IPS-NIHi7 (cell line): ENCODE measurements at regions not wholly inside any gene's neighbourhood (a gene's known extent, or its start where the extent isn't known, plus 50 kb on each side); places are given as distances from the start of the nearest gene placed in this dataset.
A peak's percentile ranks its signal among the peaks of the same experiment; 100 is the strongest.
"Not testable (repeated sequence)": the region's sequence is repeated elsewhere in the genome, so short reads cannot be mapped to it uniquely, and the experiment has no call there.

Source experiments
- DNase-seq: peaks from one replicate; pipeline ENCODE4 v3.0.0; 2012; ENCODE audit warnings: mixed read lengths; ENCODE audit errors: extremely low spot score

DNA sequence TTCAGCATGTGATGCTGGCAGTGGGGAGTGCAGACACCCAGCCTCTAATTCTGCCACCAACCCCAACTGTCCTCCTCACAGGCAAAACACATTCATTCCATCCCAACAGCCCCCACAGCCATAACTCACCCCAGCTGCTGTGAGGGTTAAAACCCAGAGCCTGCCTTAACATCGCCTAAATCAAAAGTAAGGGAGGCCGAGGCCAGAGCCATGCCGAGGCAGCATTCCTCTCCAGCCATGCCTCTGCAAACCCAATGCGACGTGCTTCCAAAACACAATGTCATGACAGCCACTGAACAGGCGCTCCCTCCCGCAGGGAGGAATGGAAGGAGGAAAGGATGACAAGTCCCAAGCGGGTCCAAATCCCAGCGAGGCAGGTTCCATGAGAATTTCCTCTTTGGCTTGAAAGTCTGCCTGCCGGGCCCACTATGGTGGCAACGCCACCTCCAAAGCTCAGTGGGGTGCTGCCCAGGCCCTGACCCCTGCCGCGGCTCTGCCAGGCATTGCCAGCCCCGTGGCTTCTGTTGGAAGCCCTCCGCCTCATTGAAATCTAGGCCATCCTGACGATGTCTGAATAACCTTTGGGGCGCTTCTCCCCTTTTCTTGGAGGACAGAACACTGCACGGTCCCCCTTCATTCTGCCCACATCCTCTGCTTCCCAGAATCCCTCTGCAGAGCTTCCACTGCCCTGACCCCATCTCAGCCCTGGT lies 472.3 kb downstream of the BRD1 start:
- no peak for DNase-seq

DNA sequence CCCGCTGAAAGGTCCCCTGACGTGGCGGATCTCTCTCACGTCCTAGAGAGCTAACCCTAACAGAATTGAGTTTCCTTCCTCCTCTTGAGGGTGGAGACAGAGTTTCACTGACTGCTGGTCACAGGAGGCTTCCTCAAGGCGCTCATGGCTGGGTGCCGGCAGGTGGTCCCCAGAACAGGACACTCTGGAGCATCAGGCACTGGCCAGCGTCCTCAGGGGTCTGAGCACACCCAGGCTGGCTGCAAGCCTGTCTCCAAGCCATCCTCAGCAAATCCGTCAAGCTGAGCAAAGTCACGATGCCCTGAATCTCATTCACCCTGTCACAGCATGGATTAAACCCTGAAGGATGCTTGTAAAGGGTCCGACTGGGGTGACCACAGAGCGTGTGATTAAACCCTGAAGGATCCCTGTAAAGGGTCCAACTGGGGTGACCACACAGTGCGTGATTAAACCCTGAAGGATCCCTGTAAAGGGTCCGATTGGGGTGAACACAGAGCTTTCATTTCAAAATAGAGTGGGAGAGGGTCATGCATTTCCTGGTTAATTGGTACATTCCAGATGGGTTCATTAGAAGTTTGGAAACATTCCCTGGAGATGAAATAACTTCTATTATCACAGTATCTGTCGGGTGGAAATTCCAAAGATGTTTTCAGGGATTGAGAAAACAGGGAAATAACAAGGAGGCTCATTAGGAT lies 473.0 kb downstream of the BRD1 start:
- DNase-seq, result no peak

DNA sequence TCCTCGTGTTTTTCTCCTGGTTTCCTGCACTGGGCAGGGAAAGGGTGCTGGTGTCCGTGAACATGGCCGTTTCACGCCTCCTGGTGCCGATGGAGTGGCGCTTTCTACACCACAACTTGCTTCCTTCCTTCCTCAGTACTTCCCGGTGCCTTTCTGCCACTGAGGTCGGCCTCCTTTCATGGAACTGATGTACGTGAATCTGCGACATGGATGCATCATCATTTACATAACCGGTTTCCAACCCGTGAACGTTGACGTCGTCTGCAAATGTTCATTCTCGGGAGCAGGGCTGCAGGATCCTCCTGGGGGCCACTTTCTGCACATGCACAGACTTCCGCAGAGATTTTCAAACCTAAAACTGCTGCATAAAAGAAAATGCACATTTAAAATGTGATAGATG lies 474.4 kb downstream of the BRD1 start:
- DNase-seq, result no peak

DNA sequence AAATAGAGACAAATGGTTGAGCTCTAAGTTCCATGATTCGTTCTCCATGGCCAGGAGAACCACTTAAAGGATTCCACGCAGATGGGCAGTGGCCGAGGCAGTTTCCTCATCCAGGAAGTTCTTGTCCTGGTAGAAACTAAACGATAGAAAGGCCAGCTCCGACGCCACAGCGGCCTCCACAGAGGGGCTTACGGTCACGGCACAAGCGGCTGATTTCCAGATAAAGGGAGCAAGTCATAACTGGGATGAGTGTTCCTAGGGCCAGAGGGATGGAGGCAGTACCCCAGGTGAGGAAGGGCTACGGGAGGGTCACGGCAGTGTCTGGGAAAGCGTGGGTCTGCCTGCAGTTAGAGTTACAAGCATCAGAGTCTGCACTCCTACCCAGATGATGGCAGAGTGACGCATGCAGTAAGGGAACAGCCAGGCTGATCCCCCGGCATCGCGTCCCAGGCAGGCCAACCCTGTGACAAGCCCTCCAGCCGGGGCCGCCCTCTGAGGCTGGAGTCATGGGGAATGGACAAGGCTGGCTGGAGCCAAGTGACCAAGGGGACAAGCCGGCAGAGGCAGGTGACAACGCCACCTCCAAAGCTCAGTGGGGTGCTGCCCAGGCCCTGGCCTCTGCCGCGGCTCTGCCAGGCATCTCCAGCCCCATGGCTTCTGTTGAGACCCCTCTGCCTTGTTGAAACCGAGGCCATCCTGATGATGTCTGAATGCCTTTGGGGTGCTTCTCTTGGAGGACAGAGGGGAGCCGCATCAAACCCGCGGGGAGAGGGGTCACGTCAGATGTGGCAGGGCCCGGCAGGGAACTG lies 475.1 kb downstream of the BRD1 start:
- no peak for DNase-seq

DNA sequence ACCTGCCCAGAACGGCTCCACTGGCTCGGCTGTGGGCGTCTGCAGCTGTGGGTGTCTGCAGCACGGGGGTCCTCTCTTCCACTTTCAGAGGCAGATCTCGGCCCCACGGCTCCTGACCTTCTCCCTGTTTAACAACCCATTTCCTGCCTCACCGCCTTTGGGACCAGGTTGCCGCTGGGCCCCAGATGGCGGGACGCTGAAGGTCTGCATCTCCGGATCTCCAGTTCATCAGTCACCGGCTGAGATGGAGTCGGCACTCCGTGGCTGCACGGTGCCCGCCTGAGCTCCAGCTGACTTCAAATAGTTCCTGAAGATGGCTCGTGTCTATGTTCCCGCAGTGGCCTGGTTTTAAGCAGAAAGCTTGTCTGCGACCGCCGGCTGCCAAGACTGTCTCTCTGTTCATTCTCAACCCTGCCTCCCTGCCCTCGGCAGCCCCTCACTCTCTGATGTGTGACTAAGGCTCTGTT lies 475.9 kb downstream of the BRD1 start:
- no peak for DNase-seq

DNA sequence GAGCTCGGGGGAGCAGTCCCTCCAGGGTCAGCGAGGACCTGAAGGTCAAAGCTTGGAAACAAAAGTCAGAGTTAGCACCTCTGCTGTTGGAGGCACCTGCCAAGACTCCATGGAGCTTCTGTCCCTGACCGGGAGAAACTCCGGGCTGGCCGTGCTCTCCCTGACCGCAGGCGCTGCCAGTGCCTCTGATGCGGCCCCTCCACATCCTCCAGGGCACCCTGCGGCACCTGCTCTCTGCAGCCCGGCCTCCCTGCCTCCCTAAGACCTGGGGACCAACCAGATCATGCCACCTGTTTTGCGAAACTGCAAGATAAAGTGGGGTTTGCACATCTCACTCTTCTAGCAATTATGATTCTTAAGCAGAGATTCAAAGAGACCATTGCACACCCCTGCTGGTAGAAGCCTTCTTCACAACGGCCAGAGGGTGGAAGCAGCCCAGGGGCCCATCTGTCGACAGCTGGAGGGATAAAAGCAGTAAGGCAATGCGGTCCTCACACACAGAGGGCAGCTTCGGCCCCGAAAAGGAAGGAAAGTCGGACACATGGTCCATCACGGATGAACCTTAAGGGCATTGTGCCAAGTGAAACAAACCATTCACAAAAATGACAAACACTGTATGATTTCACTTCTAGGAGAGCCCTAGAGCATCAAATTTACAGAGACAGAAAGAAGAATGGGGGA lies 477.1 kb downstream of the BRD1 start:
- no peak for DNase-seq

DNA sequence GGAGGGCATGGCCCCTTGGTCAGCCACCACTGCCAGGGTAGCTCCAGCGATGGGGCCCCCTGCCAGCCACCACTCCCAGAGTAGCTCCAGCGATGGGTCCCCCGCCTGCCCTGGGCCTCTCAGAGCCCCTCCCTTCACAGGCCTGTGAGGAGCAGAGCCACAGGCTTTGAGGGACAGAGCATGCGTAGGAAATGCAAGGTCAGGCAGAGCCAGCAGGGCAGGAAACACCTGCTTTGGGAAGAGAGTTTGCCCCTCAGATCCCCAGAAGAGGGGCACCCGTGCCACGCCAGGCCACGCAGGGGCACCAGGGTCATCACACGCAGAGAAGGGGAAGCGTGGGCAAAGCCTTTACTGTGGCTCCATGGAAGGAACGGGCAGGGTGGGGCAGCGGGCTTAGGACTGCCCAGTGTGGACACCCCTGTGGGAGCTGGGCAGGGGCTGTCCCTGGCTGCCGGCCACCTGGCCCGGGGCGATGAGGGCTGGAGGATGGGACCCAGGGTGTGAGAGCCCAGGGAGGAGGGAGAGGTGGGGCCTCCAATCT lies 477.8 kb downstream of the BRD1 start:
- no peak for DNase-seq

DNA sequence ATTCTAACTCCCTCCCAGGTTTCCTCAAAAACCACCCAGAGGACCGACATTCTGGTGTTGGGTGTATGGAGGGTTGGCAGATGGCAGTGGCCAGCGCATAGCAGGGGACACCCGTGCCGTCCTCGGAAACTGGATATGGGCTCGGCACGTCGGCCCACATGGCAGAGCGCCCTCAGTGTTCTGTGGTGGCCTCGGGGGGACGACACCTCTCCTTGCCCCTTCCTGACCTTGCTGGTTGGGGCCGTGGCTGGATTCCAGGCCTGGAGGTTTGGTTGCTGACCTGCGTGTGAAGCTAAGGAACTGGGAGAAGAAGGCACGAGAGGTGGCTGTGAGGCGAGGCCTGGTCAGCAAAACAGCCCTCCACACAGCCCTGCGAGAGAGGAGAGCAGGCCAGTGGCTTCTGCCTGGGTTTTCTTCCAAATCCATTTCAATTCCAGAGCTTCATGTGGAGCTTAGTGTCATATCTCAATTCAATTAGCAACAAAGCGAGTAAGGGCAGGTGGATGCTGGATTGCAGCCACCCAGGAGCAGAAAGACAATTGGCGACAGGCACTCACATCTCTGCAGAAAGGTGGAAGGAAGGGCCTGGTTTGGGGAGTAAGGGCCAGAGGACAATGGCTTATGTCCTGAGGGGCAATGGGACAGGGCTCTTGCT lies 478.4 kb downstream of the BRD1 start:
- DNase-seq, result no peak

DNA sequence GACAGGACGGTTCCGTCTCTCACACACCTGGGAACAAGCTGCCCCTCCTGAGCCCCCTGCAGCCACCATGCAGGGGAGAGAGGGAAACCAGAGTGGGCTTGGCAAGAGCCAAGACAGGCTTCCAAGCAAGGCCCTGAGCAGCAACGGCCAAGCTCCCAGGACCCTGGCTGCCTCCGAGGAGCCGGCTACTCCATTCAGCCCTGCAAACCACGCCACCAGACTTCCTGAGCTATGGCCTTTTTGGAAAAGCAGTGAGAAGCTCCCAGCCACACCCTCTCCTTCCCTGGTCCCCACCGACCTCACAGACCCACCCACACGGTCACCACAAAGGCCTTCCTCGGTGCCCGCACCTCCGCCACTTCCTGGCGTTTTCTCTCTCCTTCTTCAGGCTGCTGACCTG lies 479.0 kb downstream of the BRD1 start:
- no peak for DNase-seq

DNA sequence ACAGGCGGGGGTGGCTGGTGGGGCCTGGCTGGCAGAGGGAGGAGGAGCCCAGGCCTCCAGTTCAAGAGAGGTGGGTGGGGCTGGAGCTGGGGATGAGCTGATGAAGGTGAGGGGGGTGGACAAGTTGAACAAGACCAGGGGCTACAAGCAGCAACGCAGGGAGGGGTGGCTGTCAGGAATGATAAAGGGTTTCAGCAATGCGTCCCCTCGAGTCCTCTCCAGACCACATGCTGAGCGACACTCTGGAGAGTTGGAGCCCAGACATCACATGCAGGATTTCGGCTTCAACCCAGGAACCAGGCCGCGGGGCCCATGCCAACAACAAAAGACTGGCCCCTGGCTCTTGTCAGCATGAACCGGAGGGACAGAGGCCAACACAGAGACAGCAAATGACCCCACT lies 480.3 kb downstream of the BRD1 start:
- DNase-seq, result no peak

DNA sequence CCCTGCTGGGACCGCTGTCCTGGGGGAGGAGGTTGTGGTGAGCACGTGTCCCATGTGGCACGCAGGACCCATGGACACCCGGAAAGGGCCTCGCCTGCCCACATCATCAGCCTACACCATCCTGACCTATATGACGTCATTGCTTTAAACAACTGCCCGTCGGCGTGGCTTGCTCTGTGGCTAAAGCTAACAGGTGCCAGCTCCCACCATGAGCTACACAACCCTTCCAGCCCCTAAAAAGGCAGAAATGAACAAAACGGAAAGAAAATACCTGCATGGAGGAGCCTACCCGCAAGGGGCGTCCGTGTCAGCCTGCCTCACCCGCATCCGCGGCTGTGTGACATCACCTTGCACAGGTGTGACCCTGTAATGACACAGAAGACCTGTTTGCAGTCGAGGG lies 481.8 kb downstream of the BRD1 start:
- DNase-seq, result no peak

DNA sequence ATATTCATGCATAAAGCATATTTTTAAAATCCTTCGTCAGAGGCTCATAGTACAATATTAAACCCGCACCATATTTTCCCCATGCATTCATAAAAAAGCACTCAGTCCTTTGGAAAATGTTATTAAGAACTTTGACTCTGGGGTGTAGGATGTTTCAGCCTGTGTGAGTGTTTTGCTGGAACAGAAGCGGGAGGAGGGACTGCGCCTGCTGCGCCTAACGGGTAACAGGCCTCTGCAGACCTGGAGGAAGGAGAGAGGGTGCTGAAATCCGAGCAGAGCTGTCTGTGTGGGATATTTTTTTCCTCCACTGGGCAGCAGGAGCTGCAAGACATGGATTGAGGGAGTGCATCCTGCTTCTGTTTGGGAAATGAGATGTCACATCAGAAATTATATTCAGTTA lies 483.0 kb downstream of the BRD1 start:
- no peak for DNase-seq

DNA sequence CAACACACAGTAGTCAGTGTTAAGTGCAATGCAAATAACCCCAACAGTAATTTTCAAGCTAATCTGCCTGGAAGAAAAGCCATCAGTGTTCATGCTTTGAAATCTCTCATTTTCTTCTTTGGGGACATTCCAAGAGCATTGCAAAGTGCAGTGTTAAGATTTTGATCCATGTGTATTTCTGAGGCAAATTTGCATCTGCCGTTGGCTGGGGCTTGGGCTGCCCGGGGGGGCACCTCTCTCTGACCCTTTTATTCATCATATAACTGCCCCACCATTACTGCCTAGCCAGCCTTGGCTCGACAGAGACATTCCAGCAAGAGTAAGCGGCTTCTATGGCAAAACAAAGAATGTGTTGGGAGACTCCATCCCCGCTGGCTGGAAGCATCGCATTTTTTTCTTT lies 483.5 kb downstream of the BRD1 start:
- DNase-seq, result no peak

DNA sequence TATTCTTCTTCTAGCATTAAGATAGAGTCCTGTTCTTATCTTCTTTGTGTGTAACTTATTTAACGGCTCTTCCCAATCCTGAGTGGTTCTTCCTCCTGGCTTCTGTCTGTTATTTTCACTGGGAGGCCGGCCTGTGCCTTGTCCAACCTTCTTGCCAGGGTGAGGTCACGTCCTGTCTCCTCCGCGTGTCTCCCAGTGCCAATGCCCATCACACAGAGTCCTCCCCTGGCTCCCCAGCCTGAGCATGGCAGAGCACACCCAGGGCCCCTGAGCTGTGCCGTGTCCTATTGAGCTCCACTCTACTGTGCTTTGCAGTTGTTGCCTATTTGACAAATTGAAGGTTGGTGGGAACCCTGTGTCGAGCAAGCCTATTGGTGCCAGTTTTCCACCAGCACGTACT lies 487.3 kb downstream of the BRD1 start:
- DNase-seq, result peak; percentile 1

DNA sequence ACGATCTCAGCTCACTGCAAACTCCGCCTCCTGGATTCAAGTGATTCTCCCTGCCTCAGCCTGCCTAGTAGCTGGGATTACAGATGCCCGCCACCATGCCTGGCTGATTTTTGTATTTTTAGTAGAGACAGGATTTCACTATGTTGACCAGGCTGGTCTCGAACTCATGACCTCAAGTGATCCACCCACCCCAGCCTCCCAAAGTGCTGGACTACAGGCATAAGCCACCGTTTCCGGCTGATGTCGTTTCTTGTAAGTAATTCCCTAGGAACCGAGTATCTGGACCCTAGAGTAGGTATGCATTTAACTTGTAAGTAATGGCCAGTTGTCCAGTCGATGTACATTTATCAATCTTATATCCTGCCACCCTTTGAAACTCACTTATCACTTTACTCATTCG lies 491.2 kb downstream of the BRD1 start:
- DNase-seq, result not testable (repeated sequence)

DNA sequence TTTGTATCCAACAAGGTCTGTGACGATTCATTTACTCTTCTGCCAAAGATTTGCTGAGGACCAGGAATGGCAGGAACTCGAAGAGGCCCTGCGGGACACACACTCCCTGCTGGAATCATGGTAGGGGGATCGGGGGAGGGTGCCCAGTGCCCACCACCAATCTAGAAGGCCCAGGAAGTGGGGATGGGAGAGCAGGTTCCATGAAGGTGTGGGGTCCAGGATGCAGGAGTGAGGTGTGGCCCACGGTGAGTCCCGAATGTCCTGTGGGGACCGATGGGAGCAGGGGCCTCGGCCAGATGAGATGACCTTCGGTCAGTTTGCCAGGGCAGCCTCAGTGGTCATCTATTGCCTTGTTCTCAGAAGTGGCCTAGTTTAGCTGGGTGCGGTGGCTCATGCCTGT lies 492.7 kb downstream of the BRD1 start:
- DNase-seq, result peak; percentile 5

DNA sequence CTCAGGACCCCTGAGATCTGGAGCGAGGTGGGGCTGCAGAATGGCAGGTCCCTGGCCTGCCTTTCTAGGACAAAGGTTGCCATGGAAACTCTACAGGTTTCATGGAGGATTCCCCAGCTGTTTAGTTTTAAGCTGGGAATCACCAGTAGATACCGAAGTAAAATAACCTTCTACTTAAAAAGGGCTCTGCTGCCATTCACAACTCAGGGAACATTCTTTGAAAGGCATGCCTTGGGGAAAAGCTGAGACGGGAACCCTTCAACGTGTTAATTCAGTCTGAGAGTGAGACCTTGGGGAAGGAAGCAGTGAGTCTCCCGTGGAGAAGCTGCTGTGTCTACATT lies 493.3 kb downstream of the BRD1 start:
- DNase-seq, result peak; percentile 28

DNA sequence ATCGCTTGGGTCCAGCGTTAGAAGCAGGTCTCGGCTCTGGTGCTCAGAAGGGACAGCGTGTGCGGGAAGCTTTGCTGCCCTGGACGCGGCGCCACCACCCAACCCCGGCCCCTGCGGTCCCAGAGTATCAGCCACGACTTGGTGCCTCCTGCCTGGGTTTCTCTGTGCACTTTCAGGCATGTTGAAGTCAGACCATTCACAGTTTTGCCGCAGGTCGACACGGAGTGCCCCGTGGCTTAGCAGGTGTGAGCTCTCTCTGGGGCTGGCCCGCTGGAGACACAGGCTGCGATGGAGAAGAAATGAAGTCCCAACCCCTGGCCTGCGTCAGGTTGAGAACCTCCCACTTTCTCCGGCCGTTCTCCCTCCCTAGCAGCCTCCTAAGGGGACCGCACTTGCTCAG lies 494.5 kb downstream of the BRD1 start:
- no peak for DNase-seq

DNA sequence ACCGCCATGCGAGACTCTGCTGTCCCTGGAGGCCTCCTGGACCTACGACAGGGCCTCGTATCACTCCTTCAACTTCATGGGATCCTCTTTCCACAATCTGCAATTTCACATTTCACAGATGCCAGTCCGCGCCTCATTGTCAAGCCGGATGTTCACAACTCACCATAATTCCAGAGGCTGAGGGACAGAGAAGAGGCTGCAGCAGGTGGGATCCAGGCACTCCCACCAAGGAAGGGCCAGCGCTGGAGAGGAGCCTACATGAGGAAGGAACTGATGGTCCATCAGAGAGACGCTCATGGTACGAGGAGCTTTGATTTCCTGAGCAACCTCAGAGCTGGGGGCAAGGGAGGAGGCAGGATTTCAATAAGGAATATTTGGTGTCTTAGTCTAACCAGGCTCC lies 495.0 kb downstream of the BRD1 start:
- DNase-seq, result peak; percentile 6

DNA sequence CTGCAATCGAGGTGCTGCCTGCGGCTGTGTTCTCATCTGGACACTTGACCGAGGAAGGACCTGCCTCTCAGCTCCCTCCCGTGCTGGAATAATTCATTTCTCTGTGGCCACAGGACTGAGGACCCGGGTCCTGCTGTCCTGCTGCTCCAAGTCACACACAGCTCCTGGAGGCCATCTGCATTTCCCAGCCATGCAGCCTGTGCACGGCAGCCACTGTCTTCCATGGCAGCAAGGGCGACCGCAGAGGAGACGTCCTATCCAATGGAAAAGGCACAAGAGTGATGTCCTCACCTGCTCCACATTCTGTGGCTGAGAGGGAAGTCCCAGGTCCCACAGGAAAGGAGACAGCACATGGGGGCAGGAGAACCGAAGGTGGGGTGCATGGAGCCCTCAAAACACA lies 495.8 kb downstream of the BRD1 start:
- peak; percentile 1 for DNase-seq

DNA sequence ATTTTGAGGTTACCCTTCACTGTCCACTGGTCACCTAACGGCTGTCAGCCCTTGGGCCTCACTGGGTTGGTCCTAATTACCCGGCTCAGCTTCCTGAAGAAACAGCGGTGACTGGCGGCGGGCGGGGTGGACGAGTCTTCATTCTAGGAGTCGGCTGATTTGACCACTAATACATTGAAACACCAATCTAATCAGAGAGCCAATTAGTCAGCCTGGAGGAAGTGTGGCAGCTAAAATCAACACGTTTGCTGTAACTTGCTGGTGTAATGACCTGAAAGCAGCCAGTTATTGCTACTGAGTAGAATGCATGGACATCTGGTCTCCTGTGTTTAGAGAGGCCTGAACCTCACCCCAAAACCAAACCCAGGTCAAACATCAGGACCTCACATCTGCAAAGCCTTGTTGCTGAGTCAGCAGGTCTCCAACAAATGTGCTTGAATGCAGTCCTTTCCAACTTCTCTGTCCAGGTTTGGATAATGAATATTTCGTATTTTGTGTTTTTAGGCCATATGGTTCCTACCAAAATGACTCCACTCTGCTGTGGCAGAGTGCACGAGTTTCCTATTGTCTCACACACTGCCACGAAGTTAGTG lies 496.4 kb downstream of the BRD1 start:
- peak; percentile 4 for DNase-seq
